HEK293T (cell line): ENCODE measurements at regions not wholly inside any gene's neighbourhood (a gene's known extent, or its start where the extent isn't known, plus 50 kb on each side); places are given as distances from the start of the nearest gene placed in this dataset.
"Not testable (repeated sequence)": the region's sequence is repeated elsewhere in the genome, so short reads cannot be mapped to it uniquely, and the experiment has no call there.

ENCODE experiments used
- CTCF ChIA-PET: fragments of 350-600 bp; formaldehyde crosslinking; extraction: SDS; loops from one replicate; lab custom pipeline; 2021; ENCODE audit warnings: antibody characterized with exemption, inconsistent platforms; lab: Yijun Ruan, JAX
- POLR2A ChIA-PET: fragments of 350-600 bp; formaldehyde crosslinking; extraction: SDS; loops from one replicate; lab custom pipeline; 2020; ENCODE audit warnings: antibody characterized with exemption, inconsistent platforms; lab: Yijun Ruan, JAX
- DNase-seq: peaks from one replicate; pipeline ENCODE4 v3.0.0; 2012; ENCODE audit warnings: mixed read lengths; ENCODE audit errors: extremely low spot score
- ARNT ChIP-seq: fragments of 450-650 bp; IDR thresholded peaks from 2 replicates; pipeline ENCODE4 v1.6.1; 2017; ENCODE audit warnings: mild to moderate bottlenecking
- BHLHE40 ChIP-seq: fragments of 450-650 bp; IDR thresholded peaks from 2 replicates; pipeline ENCODE4 v1.6.1; 2016; ENCODE audit warnings: mild to moderate bottlenecking, moderate library complexity, borderline replicate concordance
- CTBP1 ChIP-seq: fragments of 450-650 bp; IDR thresholded peaks from 2 replicates; pipeline ENCODE4 v1.6.1; 2016; ENCODE audit warnings: borderline replicate concordance
- ELF4 ChIP-seq: fragments of 450-650 bp; IDR thresholded peaks from 2 replicates; pipeline ENCODE4 v1.6.1; 2017; ENCODE audit warnings: antibody characterized with exemption
- FOXA1 ChIP-seq: fragments of 450-650 bp; IDR thresholded peaks from 2 replicates; pipeline ENCODE4 v1.6.1; 2016; ENCODE audit warnings: mild to moderate bottlenecking
- FOXK2 ChIP-seq: fragments of 450-650 bp; IDR thresholded peaks from 2 replicates; pipeline ENCODE4 v1.6.1; 2016; ENCODE audit warnings: mild to moderate bottlenecking
- FOXM1 ChIP-seq: fragments of 450-650 bp; IDR thresholded peaks from 2 replicates; pipeline ENCODE4 v1.6.1; 2017; ENCODE audit warnings: mild to moderate bottlenecking, borderline replicate concordance
- HDGF ChIP-seq: fragments of 450-650 bp; IDR thresholded peaks from 2 replicates; pipeline ENCODE4 v1.6.1; 2017; ENCODE audit warnings: antibody characterized with exemption, borderline replicate concordance
- L3MBTL2 ChIP-seq: fragments of 450-650 bp; conservative IDR thresholded peaks from 2 replicates; pipeline ENCODE4 v1.6.1; 2016; ENCODE audit warnings: mild to moderate bottlenecking
- LEF1 ChIP-seq: fragments of 450-650 bp; IDR thresholded peaks from 2 replicates; pipeline ENCODE4 v1.6.1; 2017; ENCODE audit warnings: mild to moderate bottlenecking, borderline replicate concordance
- NFRKB ChIP-seq: fragments of 450-650 bp; IDR thresholded peaks from 2 replicates; pipeline ENCODE4 v1.6.1; 2016; ENCODE audit warnings: mild to moderate bottlenecking, moderate library complexity
- SP1 ChIP-seq: fragments of 450-650 bp; IDR thresholded peaks from 2 replicates; pipeline ENCODE4 v1.6.1; 2017
- SUZ12 ChIP-seq: fragments of 450-650 bp; IDR thresholded peaks from 2 replicates; pipeline ENCODE4 v1.6.1; 2016; ENCODE audit warnings: mild to moderate bottlenecking
- TARDBP ChIP-seq: fragments of 450-650 bp; IDR thresholded peaks from 2 replicates; pipeline ENCODE4 v1.6.1; 2016
- ZNF384 ChIP-seq: fragments of 450-650 bp; IDR thresholded peaks from 2 replicates; pipeline ENCODE4 v1.6.1; 2016
- TF ChIP-seq, protein P1 (sequence below): fragments of 450-650 bp; IDR thresholded peaks from 2 replicates; pipeline ENCODE4 v1.6.1; 2016

DNA sequence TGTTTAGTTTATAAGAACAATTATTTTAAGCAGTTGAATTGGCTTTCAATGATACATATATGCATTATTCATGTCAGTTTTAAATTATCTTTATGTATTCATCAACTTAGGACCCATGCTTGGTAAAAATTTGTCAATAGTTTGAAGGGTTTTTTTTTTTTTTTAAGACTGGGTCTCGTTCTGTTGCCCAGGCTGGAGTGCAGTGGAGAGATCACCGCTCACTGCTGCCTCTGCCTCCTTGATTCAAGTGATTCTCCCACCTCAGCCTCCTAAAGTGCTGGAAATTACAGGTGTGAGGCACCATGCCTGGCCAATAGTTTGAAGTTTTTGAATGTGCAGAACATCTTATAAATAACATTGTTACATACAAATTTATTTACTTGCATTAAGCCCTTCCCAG lies 1671.0 kb upstream of the B3GALT2 start:
- no peak for TF ChIP-seq CTBP1
- no peak for TF ChIP-seq SUZ12
- TF ChIP-seq HDGF = no peak
- TF ChIP-seq BHLHE40 = no peak
- TF ChIP-seq, protein P1, sequence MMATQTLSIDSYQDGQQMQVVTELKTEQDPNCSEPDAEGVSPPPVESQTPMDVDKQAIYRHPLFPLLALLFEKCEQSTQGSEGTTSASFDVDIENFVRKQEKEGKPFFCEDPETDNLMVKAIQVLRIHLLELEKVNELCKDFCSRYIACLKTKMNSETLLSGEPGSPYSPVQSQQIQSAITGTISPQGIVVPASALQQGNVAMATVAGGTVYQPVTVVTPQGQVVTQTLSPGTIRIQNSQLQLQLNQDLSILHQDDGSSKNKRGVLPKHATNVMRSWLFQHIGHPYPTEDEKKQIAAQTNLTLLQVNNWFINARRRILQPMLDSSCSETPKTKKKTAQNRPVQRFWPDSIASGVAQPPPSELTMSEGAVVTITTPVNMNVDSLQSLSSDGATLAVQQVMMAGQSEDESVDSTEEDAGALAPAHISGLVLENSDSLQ = no peak
- no peak for TF ChIP-seq FOXA1
- TF ChIP-seq TARDBP = no peak
- TF ChIP-seq ELF4 = no peak
- TF ChIP-seq ARNT = no peak
- no peak for TF ChIP-seq ZNF384
- TF ChIP-seq SP1 = no peak
- no peak for TF ChIP-seq FOXM1
- no peak for TF ChIP-seq L3MBTL2

DNA sequence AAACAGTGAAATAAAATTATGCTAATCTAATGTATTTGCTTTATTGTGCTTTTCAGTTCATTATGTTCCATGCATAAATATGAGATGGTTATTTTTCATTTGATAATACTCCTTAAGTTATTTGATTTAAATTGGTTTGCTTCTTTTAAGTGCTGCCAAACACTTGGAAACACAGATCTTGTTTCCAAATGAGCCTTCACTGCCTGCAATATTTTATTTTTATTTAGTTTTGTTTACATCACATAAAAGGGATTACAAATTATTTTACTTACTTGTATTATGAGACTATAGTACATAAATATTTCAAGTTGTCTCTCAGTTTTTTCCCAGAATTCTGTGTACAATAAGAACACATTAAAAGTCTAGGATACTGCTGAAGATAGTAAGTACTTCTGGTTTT lies 1662.4 kb upstream of the B3GALT2 start:
- TF ChIP-seq TARDBP = no peak
- no peak for TF ChIP-seq LEF1
- POLR2A ChIA-PET = no interaction called here
- CTCF ChIA-PET = no interaction called here
- DNase-seq = no peak

More for the DNA sequence above, 1671.0 kb upstream of the B3GALT2 start:
- no peak for DNase-seq
- ChIA-PET POLR2A (no interaction called here), CTCF (no interaction called here)

DNA sequence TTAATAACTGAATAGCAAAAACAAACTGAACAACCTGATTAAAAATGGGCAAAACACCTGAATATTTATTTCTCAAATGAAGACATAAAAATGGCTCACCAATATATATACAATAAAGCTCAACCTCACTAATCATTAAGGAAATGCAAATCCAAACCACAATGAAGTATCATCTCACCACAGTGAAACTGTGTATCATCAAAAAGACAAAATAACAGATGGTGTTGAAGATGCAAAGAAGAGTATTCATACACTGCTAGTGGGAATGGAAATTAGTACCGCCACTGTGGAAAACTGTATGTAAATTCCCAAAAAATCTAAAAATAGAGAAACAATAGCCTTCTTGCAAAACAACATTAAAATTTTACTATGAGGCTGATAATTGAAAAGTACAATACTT lies 1660.1 kb upstream of the B3GALT2 start:
- DNase-seq = no peak
- POLR2A ChIA-PET = no interaction called here
- CTCF ChIA-PET = no interaction called here
- TF ChIP-seq FOXA1 = no peak
- TF ChIP-seq L3MBTL2 = no peak
- no peak for TF ChIP-seq BHLHE40
- TF ChIP-seq ELF4 = no peak
- no peak for TF ChIP-seq TARDBP
- TF ChIP-seq SUZ12 = no peak
- no peak for TF ChIP-seq ARNT
- no peak for TF ChIP-seq FOXK2
- TF ChIP-seq ZNF384 = no peak
- no peak for TF ChIP-seq SP1

DNA sequence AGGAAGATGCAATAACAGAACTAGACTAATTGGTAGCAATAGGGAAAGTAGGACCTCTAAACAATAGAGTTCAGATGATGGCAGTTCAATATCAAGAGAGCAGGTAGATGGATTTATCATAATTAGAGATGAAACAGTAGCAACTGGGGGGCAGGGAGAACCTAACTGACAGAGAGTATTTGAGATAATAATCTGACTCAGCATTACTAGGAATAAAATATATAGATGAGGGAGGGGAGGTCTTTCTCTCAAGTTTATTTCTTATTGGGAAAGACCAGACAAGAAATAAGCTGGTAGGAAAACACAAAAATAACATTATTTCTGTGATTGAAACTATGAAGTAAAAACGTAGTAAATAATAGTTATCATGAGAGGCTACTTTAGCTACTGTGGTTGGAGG lies 1656.7 kb upstream of the B3GALT2 start:
- no peak for TF ChIP-seq FOXK2
- no peak for TF ChIP-seq FOXA1
- TF ChIP-seq L3MBTL2 = no peak
- TF ChIP-seq BHLHE40 = no peak
- TF ChIP-seq ARNT = no peak
- TF ChIP-seq FOXM1 = no peak
- TF ChIP-seq, protein P1 = no peak
- TF ChIP-seq NFRKB = no peak
- TF ChIP-seq CTBP1 = no peak
- TF ChIP-seq ELF4 = no peak
- TF ChIP-seq HDGF = no peak
- no peak for TF ChIP-seq TARDBP
- ChIA-PET CTCF (no interaction called here), POLR2A (no interaction called here)
- DNase-seq = no peak

DNA sequence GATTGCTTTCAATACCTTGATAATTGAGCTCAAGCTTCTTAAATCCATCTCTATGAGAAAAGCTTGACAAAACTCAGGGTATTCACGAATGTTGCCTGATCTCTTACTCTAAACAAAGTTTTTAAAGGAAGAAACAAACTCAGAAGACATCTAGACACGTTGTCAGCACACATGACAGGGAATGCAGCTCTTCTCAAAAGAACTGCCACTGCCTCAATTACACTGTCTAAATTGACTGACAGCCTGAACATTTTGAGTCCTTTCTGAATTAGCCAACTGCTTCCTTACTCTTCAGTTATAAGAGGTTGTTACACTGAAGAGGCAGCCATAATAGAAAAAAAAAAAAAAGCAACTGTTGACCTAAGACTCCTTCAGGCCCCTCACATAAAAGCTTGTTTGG lies 1646.7 kb upstream of the B3GALT2 start:
- ChIA-PET CTCF (no interaction called here), POLR2A (no interaction called here)
- DNase-seq = no peak
- TF ChIP-seq FOXK2 = no peak
- TF ChIP-seq ARNT = no peak
- TF ChIP-seq SUZ12 = no peak
- TF ChIP-seq L3MBTL2 = no peak
- no peak for TF ChIP-seq BHLHE40
- no peak for TF ChIP-seq FOXM1
- no peak for TF ChIP-seq TARDBP
- TF ChIP-seq, protein P1 = no peak
- no peak for TF ChIP-seq FOXA1
- TF ChIP-seq SP1 = no peak
- no peak for TF ChIP-seq LEF1
- TF ChIP-seq ZNF384 = no peak
- TF ChIP-seq CTBP1 = no peak
- TF ChIP-seq ELF4 = no peak
- no peak for TF ChIP-seq NFRKB
- no peak for TF ChIP-seq HDGF

DNA sequence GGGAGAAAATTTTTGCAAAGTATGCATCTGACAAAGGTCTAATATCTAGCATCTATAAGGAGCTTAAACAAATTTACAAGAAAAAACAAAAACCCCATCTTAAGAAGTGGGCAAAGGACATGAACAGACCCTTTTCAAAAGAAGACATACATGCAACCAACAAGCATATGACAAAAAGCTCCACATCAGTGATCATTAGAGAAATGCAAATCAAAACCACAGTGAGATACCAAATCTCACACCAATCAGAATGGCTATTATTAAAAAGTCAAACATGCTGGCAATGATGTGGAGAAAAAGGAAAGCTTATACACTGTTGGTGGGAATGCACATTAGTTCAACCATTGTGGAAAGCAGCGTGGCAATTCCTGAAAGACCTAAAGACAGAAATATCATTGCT lies 1645.2 kb upstream of the B3GALT2 start:
- POLR2A ChIA-PET, DNase-seq, CTCF ChIA-PET: not testable (repeated sequence)

DNA sequence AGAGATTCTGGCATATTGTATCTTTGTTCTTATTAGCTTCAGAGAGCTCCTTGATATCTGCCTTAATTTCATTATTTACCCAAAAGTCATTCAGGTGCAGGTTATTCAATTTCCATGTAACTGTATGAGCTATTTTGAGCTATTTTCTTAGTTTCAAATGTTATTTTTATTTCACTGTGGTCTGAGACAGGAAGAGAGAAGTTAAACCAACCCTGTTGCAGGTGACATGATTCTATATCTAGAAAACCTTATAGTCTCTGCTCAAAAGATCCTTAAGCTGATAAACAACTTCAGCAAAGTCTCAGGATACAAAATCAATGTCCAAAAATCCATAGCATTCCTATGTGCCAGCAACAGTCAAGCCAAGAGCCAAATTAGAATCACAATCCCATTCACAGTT lies 1644.0 kb upstream of the B3GALT2 start:
- TF ChIP-seq FOXM1 = no peak
- TF ChIP-seq, protein P1 = no peak
- no peak for TF ChIP-seq TARDBP
- TF ChIP-seq ELF4 = no peak
- TF ChIP-seq HDGF = no peak
- TF ChIP-seq L3MBTL2 = no peak
- no peak for TF ChIP-seq ZNF384
- no peak for TF ChIP-seq LEF1
- no peak for TF ChIP-seq CTBP1
- TF ChIP-seq SP1 = no peak
- no peak for TF ChIP-seq ARNT
- no peak for TF ChIP-seq FOXA1
- TF ChIP-seq BHLHE40 = no peak
- TF ChIP-seq SUZ12 = no peak
- no peak for TF ChIP-seq NFRKB
- no peak for TF ChIP-seq FOXK2
- no peak for DNase-seq
- CTCF ChIA-PET = no interaction called here
- POLR2A ChIA-PET = no interaction called here
